KOPT-K1 (cell line): ENCODE measurements at regions not wholly inside any gene's neighbourhood (a gene's known extent, or its start where the extent isn't known, plus 50 kb on each side); places are given as distances from the start of the nearest gene placed in this dataset.

Experiments
- H3K27ac ChIP-seq: fragments of 200-600 bp; sonication (generic); 2 replicates; pipeline ENCODE4 v1.5.1; 2016; ENCODE audit warnings: antibody characterized with exemption, mild to moderate bottlenecking, low read depth, low read length; ENCODE audit not compliant: poor library complexity, severe bottlenecking
- H3K36me3 ChIP-seq: fragments of 200-600 bp; sonication (generic); 2 replicates; pipeline ENCODE4 v1.5.1; 2017; ENCODE audit warnings: antibody characterized with exemption, mild to moderate bottlenecking, low read length, moderate library complexity; ENCODE audit not compliant: insufficient read depth
- H3K9me3 ChIP-seq: fragments of 200-600 bp; sonication (generic); 2 replicates; pipeline ENCODE4 v1.5.1; 2017; ENCODE audit warnings: antibody characterized with exemption, low read length, mild to moderate bottlenecking; ENCODE audit not compliant: insufficient read depth, poor library complexity, severe bottlenecking

GRCh38 chr18:37955201-37955600 is 389.6 kb upstream of the CELF4 start:
- Histone ChIP-seq H3K9me3 (no peaks in the 10 kb centered on the region), H3K36me3 (no peaks in the 10 kb centered on the region), H3K27ac (no peak overlapping the region)

- H3K27ac ChIP-seq = no peak overlapping the region
- H3K9me3 ChIP-seq = no peaks in the 10 kb centered on the region
- no peaks in the 10 kb centered on the region for H3K36me3 ChIP-seq
These were observed 388.3 kb upstream of the CELF4 start for GRCh38 chr18:37953876-37954275.

GRCh38 chr18:37948471-37948870 is 382.9 kb upstream of the CELF4 start:
- H3K27ac ChIP-seq = no peak overlapping the region
- no peaks in the 10 kb centered on the region for H3K36me3 ChIP-seq
- no peaks in the 10 kb centered on the region for H3K9me3 ChIP-seq

- no peaks in the 10 kb centered on the region for H3K9me3 ChIP-seq
- H3K36me3 ChIP-seq = no peaks in the 10 kb centered on the region
- no peak overlapping the region for H3K27ac ChIP-seq
These were observed 380.7 kb upstream of the CELF4 start for GRCh38 chr18:37946324-37946723.

DNA sequence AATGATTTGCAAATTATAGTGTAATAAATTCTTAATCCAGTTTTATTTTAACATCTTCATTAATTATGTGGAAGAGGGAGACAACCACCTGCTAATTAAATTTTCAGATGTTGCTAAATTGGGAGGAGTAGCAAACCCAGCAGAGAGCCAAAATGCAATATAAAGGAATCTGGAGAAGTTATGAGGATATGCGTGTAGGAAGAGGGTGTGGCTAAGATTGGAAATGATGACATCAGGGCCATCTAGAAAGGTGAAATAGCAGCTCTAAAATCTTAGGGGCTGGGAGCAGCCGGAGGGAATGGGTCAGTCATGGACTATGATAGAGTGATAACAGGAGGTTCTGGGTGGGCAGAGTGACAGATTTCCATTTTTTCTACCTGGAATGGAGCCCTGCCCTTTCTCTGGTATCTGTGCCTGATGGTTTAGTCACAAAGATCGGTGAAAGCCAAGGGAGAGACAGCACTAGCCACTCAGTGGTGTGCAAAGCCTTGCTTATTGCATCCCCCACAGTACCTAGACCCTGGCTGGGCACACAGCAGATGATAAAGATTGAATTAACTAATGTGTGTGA is 379.2 kb upstream of the CELF4 start:
- Histone ChIP-seq H3K36me3 (no peaks in the 10 kb centered on the region), H3K9me3 (no peaks in the 10 kb centered on the region), H3K27ac (no peak overlapping the region)

DNA sequence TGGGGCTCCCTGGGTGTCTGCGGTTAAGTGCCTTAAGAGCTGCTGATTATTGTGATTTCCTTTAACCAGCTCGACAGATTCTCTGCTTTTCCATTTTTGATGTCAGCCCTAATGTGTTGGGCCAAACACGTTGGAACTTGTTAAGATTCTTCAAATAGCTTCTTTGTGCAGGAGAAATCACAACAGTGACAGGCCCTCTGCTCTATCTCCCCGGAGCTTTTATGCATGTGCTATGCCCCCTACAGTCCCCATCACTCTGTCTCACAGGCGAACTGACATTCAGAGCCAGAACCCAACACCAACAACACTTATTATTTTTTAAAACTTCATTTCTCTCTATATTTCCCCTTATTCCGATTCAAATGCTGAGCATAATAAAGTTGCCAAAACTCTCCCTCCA is 371.7 kb upstream of the CELF4 start:
- Histone ChIP-seq H3K9me3 (no peaks in the 10 kb centered on the region), H3K36me3 (no peaks in the 10 kb centered on the region), H3K27ac (no peak overlapping the region)

DNA sequence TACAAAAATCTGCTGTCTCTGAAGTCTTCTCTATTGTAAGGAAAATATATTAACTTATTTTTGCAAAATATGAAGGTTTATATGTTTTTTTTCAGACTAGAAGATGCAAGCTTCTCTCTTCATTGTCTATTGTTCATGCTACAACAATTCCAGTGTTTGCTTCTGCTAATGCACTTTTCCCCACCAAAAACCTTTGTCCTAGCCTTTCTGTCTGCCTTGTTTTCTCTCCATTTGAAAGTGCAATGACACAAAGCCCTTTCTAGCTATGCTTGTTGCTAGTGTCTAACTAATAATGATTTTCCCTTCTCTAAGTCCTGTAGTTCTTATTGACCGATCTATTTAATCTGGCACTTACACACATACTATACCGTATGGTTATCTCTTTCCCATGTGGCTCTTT is 369.5 kb upstream of the CELF4 start:
- Histone ChIP-seq H3K36me3 (no peaks in the 10 kb centered on the region), H3K9me3 (no peaks in the 10 kb centered on the region), H3K27ac (no peak overlapping the region)

DNA sequence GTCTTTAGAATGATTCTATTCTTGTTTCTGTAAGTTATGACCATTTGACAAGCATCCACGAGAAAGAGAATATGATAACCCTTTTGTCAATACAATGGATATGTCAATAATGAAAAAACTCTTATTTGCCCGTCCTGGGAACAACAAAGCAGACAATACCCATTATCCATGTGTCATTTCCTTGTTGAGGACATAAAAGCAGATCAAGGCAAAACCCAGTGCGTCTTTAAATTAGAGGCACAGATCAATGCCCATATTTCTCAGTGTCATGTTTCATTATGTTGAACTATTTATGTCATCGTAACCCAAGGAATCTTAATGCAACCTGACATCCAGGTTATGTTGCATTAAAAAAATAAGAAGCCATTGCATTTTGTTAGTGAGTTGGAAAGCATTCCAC is 365.0 kb upstream of the CELF4 start:
- Histone ChIP-seq H3K27ac (no peak overlapping the region), H3K9me3 (no peaks in the 10 kb centered on the region), H3K36me3 (no peaks in the 10 kb centered on the region)

- H3K27ac ChIP-seq = no peak overlapping the region
- no peaks in the 10 kb centered on the region for H3K9me3 ChIP-seq
- no peaks in the 10 kb centered on the region for H3K36me3 ChIP-seq
These were observed 356.6 kb upstream of the CELF4 start for GRCh38 chr18:37922162-37922561.

DNA sequence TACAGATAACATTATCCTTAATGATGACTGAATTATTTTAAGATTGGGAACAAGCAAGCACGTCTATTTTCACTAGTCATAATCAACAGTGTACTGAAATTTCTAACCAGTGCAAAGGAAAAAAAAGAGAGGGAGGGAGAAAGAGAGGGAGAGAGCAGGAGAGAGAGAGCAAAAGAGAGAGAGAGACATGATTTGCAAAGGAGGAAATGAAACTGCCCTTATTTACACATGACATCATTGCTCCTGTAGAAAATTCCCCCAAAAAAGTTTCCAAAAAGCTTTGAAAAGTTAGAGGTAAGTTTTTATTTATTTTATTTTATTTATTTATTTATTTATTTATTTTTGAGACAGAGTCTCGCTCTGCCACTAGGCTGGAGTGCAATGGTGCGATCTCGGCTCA is 355.3 kb upstream of the CELF4 start:
- Histone ChIP-seq H3K36me3 (no peaks in the 10 kb centered on the region), H3K27ac (no peak overlapping the region), H3K9me3 (no peaks in the 10 kb centered on the region)

GRCh38 chr18:37913051-37913450 is 347.5 kb upstream of the CELF4 start:
- H3K9me3 ChIP-seq = no peaks in the 10 kb centered on the region
- H3K27ac ChIP-seq = no peak overlapping the region
- no peaks in the 10 kb centered on the region for H3K36me3 ChIP-seq

GRCh38 chr18:37902344-37902743 is 336.7 kb upstream of the CELF4 start:
- Histone ChIP-seq H3K27ac (no peak overlapping the region), H3K36me3 (no peaks in the 10 kb centered on the region), H3K9me3 (no peaks in the 10 kb centered on the region)

- H3K27ac ChIP-seq = no peak overlapping the region
- no peaks in the 10 kb centered on the region for H3K9me3 ChIP-seq
- no peaks in the 10 kb centered on the region for H3K36me3 ChIP-seq
These were observed 334.7 kb upstream of the CELF4 start for GRCh38 chr18:37900326-37900725.

GRCh38 chr18:37889963-37890362 is 324.4 kb upstream of the CELF4 start:
- no peaks in the 10 kb centered on the region for H3K9me3 ChIP-seq
- H3K27ac ChIP-seq = no peak overlapping the region
- H3K36me3 ChIP-seq = no peaks in the 10 kb centered on the region

GRCh38 chr18:37874721-37875120 is 309.1 kb upstream of the CELF4 start:
- H3K27ac ChIP-seq = no peak overlapping the region
- no peaks in the 10 kb centered on the region for H3K36me3 ChIP-seq
- no peaks in the 10 kb centered on the region for H3K9me3 ChIP-seq

GRCh38 chr18:37873416-37873815 is 307.8 kb upstream of the CELF4 start:
- Histone ChIP-seq H3K9me3 (no peaks in the 10 kb centered on the region), H3K36me3 (no peaks in the 10 kb centered on the region), H3K27ac (no peak overlapping the region)

- no peaks in the 10 kb centered on the region for H3K9me3 ChIP-seq
- H3K27ac ChIP-seq = no peak overlapping the region
- no peaks in the 10 kb centered on the region for H3K36me3 ChIP-seq
These were observed 307.0 kb upstream of the CELF4 start for GRCh38 chr18:37872562-37872961.
